Dendritic cell treated with granulocyte-macrophage colony-stimulating factor and Interleukin-4, amounts not matched to agents 40 ng/mL and 50 ng/mL, for 4 days (primary cell): ENCODE measurements at regions not wholly inside any gene's neighbourhood (a gene's known extent, or its start where the extent isn't known, plus 50 kb on each side); places are given as distances from the start of the nearest gene placed in this dataset.
"Not testable (repeated sequence)": the region's sequence is repeated elsewhere in the genome, so short reads cannot be mapped to it uniquely, and the experiment has no call there.

Experiments
- H3K27ac Mint-ChIP-seq: one replicate; pipeline ENCODE4 v1.8.0; 2022; ENCODE audit warnings: mild to moderate bottlenecking, mixed read lengths
- H3K27me3 Mint-ChIP-seq: one replicate; pipeline ENCODE4 v1.8.0; 2022; ENCODE audit warnings: mild to moderate bottlenecking, mixed read lengths
- H3K36me3 Mint-ChIP-seq: one replicate; pipeline ENCODE4 v1.8.0; 2022; ENCODE audit warnings: low read depth, mixed read lengths
- H3K4me1 Mint-ChIP-seq: one replicate; pipeline ENCODE4 v1.8.0; 2022; ENCODE audit warnings: low read depth, mixed read lengths
- H3K4me3 Mint-ChIP-seq: one replicate; pipeline ENCODE4 v1.8.0; 2022; ENCODE audit warnings: mild to moderate bottlenecking, moderate library complexity, mixed read lengths
- H3K9me3 Mint-ChIP-seq: one replicate; pipeline ENCODE4 v1.8.0; 2022; ENCODE audit warnings: mixed read lengths
- intact Hi-C: fragments of 100-400 bp; cut with micrococcal nuclease; formaldehyde crosslinking; loops from one replicate; pipeline ENCODE4 v1.15.0; 2022

DNA sequence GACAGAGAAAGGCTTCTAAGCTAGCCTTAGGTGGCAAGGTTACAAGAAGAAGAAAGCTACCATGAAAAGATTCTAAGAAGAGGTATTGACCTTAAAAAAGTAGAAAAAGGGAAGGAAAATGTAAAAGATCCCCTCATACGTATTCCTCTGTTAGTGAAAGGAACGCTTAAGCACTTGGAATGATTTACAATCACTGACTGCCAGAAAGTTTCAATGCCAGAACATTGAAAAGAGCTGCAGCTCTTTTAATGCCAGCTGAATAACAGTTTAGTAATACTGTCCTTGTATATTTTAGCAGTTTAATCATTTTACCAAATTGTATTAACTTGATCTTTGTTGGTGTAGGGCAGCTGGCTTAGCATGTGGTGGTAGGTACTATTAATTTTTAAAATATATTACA lies 650.7 kb downstream of the FAM181B start:
- Mint-ChIP-seq H3K27me3 (no peaks in the 10 kb centered on the region), H3K36me3 (no peaks in the 10 kb centered on the region), H3K4me1 (no peaks in the 10 kb centered on the region), H3K4me3 (no peak overlapping the region), H3K9me3 (no peaks in the 10 kb centered on the region), H3K27ac (no peak overlapping the region)
- intact Hi-C loops = loop anchor here (10.0 kb wide), 1 partner anchor 62 kb away; no protein-coding TSS in a partner anchor

DNA sequence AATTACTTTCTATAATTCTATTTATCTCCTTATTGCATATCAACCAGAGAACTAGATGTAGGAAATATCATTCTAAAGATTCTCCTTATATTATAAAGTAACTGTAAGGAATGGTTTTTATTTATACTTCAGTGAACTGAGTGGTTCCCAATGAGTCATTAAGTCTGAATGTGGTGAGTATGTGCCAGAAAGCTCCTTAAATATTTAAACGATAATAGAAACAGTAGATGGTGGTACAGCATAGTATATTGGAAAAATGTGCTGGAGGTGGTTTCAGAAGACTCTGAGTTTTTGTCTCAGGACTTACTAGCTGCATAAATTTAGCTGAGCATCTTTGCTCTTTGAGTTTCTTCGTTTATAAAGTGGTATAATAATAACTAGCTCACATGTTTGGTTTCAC lies 653.5 kb downstream of the FAM181B start:
- no peaks in the 10 kb centered on the region for H3K9me3 Mint-ChIP-seq
- intact Hi-C loops = loop anchor here (10.0 kb wide), 1 partner anchor 65 kb away; no protein-coding TSS in a partner anchor

DNA sequence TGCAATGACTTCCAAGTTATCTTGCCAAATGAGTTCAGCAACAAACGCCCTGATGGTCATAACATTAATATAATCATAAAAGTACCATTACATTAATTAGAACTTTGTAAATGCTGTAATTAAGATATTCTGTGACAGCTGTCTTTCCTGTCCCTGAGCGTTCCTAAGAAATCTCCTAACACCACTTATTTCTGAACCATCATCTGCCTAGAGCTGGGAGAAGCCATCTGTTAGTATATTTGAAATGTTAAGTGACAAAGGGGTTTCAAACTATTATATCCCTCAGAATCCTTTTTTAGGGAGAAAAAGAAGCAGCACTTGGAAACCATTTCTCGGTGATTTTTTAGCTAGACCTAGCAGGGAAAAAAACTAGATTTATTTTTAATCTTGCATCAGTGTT lies 657.5 kb downstream of the FAM181B start:
- Mint-ChIP-seq H3K4me3 (no peak overlapping the region), H3K27me3 (no peaks in the 10 kb centered on the region), H3K4me1 (no peaks in the 10 kb centered on the region), H3K27ac (no peak overlapping the region), H3K9me3 (peaks cover 5% of the 10 kb centered on the region), H3K36me3 (no peaks in the 10 kb centered on the region)
- intact Hi-C loops = no loop called here

More for the DNA sequence above, 653.5 kb downstream of the FAM181B start:
- Mint-ChIP-seq H3K27me3 (no peaks in the 10 kb centered on the region), H3K36me3 (no peaks in the 10 kb centered on the region), H3K27ac (no peak overlapping the region), H3K4me1 (no peaks in the 10 kb centered on the region), H3K4me3 (no peak overlapping the region)

DNA sequence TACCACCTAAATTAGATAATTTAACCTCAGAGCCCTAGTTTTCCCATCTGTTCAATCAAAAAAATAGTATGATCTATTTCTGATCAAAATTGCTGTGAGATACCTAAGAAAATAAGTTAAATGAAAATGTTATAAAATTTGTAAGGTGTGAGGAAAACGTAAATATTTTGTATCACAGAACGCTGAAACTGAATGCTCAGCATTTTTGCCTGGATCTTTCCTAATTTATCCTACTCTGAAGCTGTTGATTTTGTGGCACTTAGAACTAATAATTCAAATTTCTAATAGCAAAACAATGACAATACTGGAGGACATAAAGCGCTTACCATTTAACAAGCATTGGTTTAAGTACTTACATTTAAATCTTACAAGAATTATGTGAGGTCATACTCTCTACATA lies 674.2 kb downstream of the FAM181B start:
- H3K27me3 Mint-ChIP-seq = no peaks in the 10 kb centered on the region
- no peak overlapping the region for H3K4me3 Mint-ChIP-seq
- no peak overlapping the region for H3K27ac Mint-ChIP-seq
- intact Hi-C loops = no loop called here
- H3K4me1 Mint-ChIP-seq = no peaks in the 10 kb centered on the region
- no peaks in the 10 kb centered on the region for H3K36me3 Mint-ChIP-seq
- H3K9me3 Mint-ChIP-seq = no peaks in the 10 kb centered on the region

GRCh38 chr11:82056450-82056849 lies 677.2 kb downstream of the FAM181B start:
- Mint-ChIP-seq H3K4me1 (no peaks in the 10 kb centered on the region), H3K27ac (no peak overlapping the region), H3K9me3 (no peaks in the 10 kb centered on the region), H3K4me3 (no peak overlapping the region), H3K36me3 (no peaks in the 10 kb centered on the region), H3K27me3 (no peaks in the 10 kb centered on the region)
- intact Hi-C loops = no loop called here

- Mint-ChIP-seq H3K4me1 (no peaks in the 10 kb centered on the region), H3K4me3 (no peak overlapping the region), H3K27ac (no peak overlapping the region), H3K9me3 (peaks cover 20% of the 10 kb centered on the region), H3K27me3 (no peaks in the 10 kb centered on the region), H3K36me3 (no peaks in the 10 kb centered on the region)
- intact Hi-C loops = no loop called here
Measured at GRCh38 chr11:82049199-82049598, 684.5 kb downstream of the FAM181B start.

- Mint-ChIP-seq H3K4me1 (no peaks in the 10 kb centered on the region), H3K9me3 (peaks cover 20% of the 10 kb centered on the region), H3K27ac (no peak overlapping the region), H3K27me3 (no peaks in the 10 kb centered on the region), H3K4me3 (no peak overlapping the region), H3K36me3 (no peaks in the 10 kb centered on the region)
- intact Hi-C loops = no loop called here
Measured at GRCh38 chr11:82047200-82047599, 686.5 kb downstream of the FAM181B start.

GRCh38 chr11:82046778-82047177 lies 686.9 kb downstream of the FAM181B start:
- H3K27me3 Mint-ChIP-seq = no peaks in the 10 kb centered on the region
- H3K9me3 Mint-ChIP-seq = peaks cover 20% of the 10 kb centered on the region
- no peak overlapping the region for H3K27ac Mint-ChIP-seq
- H3K4me3 Mint-ChIP-seq = no peak overlapping the region
- no peaks in the 10 kb centered on the region for H3K4me1 Mint-ChIP-seq
- H3K36me3 Mint-ChIP-seq = no peaks in the 10 kb centered on the region
- intact Hi-C loops = no loop called here

DNA sequence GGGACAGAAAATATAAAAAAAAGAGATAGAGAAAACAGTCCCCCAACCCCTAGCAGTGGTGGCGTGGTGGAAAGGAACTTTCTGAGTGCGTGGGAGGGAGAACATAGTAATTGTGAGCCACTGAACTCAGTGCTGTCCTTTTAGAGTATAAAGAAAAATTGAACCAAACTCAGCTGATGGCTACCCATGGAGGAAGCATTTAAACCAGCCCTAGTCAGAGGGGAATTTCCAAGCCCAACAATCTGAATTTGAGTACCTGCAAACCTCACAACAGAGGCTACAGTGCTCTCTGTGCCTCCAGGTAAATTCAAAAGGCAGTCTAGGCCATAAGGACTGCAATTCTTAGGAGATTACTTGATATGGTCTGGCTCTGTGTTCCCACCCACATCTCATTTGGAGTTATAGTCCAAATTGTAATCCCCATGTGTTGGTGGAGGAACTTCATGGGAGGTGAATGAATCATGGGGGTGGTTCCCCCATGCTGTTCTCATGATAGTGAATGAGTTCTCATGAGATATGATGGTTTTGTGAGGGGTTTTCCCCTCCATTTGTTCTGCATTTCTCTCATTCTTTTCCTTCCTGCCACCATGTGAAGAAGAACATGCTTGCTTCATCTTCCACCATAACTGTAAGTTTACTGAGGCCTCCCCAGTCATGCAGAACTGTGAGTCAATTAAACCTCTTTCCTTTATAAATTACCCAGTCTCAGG lies 687.8 kb downstream of the FAM181B start:
- Mint-ChIP-seq H3K27me3 (no peaks in the 10 kb centered on the region), H3K4me3 (no peak overlapping the region), H3K27ac (no peak overlapping the region), H3K4me1 (no peaks in the 10 kb centered on the region), H3K9me3 (peaks cover 20% of the 10 kb centered on the region), H3K36me3 (no peaks in the 10 kb centered on the region)
- intact Hi-C loops = no loop called here

DNA sequence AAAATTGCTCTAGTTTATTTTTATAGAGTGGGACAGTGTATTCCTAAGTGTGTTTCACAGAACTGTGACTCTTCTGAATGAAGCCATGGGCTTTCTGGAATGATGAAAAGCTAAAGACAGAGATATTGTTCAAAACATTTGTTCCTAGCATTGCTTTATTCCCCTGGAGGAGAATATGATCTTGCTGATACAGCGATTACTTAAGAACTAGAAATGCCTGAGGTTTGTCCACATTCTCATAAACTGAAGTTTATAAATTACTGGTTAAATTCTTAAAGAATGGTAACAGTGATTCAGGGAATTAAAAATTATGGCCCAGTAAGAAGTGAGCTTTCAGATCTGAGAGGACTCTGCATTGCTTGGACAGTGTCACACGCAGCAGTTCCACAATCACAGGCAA lies 690.3 kb downstream of the FAM181B start:
- Mint-ChIP-seq H3K36me3 (no peaks in the 10 kb centered on the region), H3K27me3 (no peaks in the 10 kb centered on the region), H3K4me3 (no peak overlapping the region), H3K27ac (no peak overlapping the region), H3K4me1 (no peaks in the 10 kb centered on the region), H3K9me3 (peaks cover 18% of the 10 kb centered on the region)
- intact Hi-C loops = no loop called here

DNA sequence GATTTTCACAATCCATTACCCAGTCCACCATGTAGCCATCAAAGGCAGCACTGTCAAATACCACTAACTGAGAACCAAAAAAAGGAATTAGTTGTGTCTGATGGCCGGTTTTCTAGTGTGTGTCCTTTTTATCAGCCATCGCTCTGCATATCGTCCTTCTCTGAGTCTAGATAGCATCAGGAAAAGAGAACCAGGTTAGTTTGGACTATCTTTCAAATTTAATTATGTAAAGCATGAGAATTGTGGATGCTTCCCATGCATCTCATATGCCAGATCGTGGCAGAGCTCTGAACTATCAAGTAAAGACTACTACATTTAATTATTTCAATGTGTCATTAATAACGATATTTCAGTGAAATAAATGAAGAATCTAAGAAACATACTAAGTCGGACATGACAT lies 691.9 kb downstream of the FAM181B start:
- Mint-ChIP-seq H3K36me3 (no peaks in the 10 kb centered on the region), H3K27me3 (no peaks in the 10 kb centered on the region), H3K9me3 (peaks cover 9% of the 10 kb centered on the region), H3K4me3 (no peak overlapping the region), H3K27ac (no peak overlapping the region), H3K4me1 (no peaks in the 10 kb centered on the region)
- intact Hi-C loops = no loop called here

- Mint-ChIP-seq H3K27ac (no peak overlapping the region), H3K9me3 (no peaks in the 10 kb centered on the region)
Measured at GRCh38 chr11:82038154-82038553, 695.5 kb downstream of the FAM181B start.

GRCh38 chr11:82034527-82034926 lies 699.1 kb downstream of the FAM181B start:
- intact Hi-C loops = no loop called here
- Mint-ChIP-seq H3K4me1 (no peaks in the 10 kb centered on the region), H3K27me3 (no peaks in the 10 kb centered on the region)

More at GRCh38 chr11:82038154-82038553, 695.5 kb downstream of the FAM181B start:
- H3K4me1 Mint-ChIP-seq = no peaks in the 10 kb centered on the region
- H3K36me3 Mint-ChIP-seq = no peaks in the 10 kb centered on the region
- H3K27me3 Mint-ChIP-seq = no peaks in the 10 kb centered on the region
- intact Hi-C loops = no loop called here
- H3K4me3 Mint-ChIP-seq = no peak overlapping the region

DNA sequence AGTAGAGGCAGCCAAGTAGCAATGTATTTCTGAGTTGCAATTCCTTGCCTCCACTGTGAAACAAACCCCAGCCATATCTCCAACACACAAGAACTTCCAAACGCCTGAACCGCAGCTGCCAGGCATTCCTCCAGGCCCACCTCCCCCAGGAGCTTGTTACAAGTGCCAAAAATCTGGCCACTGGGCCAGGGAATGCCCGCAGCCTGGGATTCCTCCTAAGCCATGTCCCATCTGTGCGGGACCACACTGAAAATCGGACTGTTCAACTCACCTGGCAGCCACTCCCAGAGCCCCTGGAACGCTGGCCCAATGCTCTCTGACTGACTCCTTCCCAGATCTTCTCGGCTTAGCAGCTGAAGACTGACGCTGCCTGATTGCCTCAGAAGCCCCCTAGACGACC lies 706.3 kb downstream of the FAM181B start:
- H3K4me3 Mint-ChIP-seq, H3K27me3 Mint-ChIP-seq, H3K4me1 Mint-ChIP-seq, H3K9me3 Mint-ChIP-seq, intact Hi-C loops, H3K36me3 Mint-ChIP-seq, H3K27ac Mint-ChIP-seq: not testable (repeated sequence)

More at GRCh38 chr11:82034527-82034926, 699.1 kb downstream of the FAM181B start:
- Mint-ChIP-seq H3K4me3 (no peak overlapping the region), H3K9me3 (no peaks in the 10 kb centered on the region), H3K27ac (no peak overlapping the region), H3K36me3 (no peaks in the 10 kb centered on the region)

DNA sequence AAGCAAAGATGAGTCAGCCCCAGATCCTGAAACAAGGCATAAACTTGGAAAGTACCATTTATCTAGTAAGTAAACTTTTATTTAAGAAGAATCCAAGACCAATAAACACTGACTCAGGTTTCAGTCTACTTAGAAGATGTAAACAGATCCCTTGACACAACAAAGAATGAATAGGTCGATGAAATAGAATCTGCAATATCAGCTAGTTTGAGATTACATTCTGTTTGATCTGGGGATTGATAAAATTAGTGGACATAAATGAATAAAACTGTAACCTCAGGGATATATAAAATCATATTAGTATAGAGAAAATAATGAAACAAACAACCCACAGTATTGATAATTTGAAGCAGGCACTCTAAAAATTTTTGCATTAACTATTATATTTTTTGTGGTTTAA lies 708.9 kb downstream of the FAM181B start:
- no peaks in the 10 kb centered on the region for H3K36me3 Mint-ChIP-seq
- H3K4me1 Mint-ChIP-seq = no peaks in the 10 kb centered on the region
- H3K9me3 Mint-ChIP-seq = no peaks in the 10 kb centered on the region
- H3K4me3 Mint-ChIP-seq = no peak overlapping the region
- H3K27ac Mint-ChIP-seq = no peak overlapping the region
- intact Hi-C loops = no loop called here
- no peaks in the 10 kb centered on the region for H3K27me3 Mint-ChIP-seq
